Neural cell (in vitro differentiated cells): ENCODE measurements at regions not wholly inside any gene's neighbourhood (a gene's known extent, or its start where the extent isn't known, plus 50 kb on each side); places are given as distances from the start of the nearest gene placed in this dataset.

ENCODE experiments used
- CTCF ChIP-seq: fragments of 450-650 bp; IDR thresholded peaks from 2 replicates; pipeline ENCODE4 v1.5.1; 2014; ENCODE audit warnings: antibody characterized with exemption, mild to moderate bottlenecking, moderate library complexity; ENCODE audit not compliant: poor library complexity, severe bottlenecking
- EP300 ChIP-seq: fragments of 450-650 bp; conservative IDR thresholded peaks from 2 replicates; pipeline ENCODE4 v1.6.1; 2014; ENCODE audit warnings: antibody characterized with exemption, mild to moderate bottlenecking, moderate library complexity; ENCODE audit not compliant: poor library complexity, severe bottlenecking
- EZH2 ChIP-seq: fragments of 200-600, 300-800 bp; shearing (Covaris generic), sonication (generic); IDR thresholded peaks from 2 replicates; pipeline ENCODE4 v1.6.1; 2014; ENCODE audit warnings: antibody characterized with exemption, low read length, borderline replicate concordance, mild to moderate bottlenecking; ENCODE audit not compliant: insufficient read depth, poor library complexity, severe bottlenecking
- MXI1 ChIP-seq: fragments of 450-650 bp; conservative IDR thresholded peaks from 2 replicates; pipeline ENCODE4 v1.6.1; 2014; ENCODE audit warnings: antibody characterized with exemption, mild to moderate bottlenecking; ENCODE audit not compliant: poor library complexity, severe bottlenecking
- POLR2AphosphoS5 ChIP-seq: IDR thresholded peaks from 2 replicates; pipeline ENCODE4 v1.6.1; 2012
- RAD21 ChIP-seq: fragments of 450-650 bp; conservative IDR thresholded peaks from 2 replicates; pipeline ENCODE4 v1.6.1; 2014; ENCODE audit warnings: antibody characterized with exemption, mild to moderate bottlenecking, moderate library complexity
- REST ChIP-seq: IDR thresholded peaks from 2 replicates; pipeline ENCODE4 v1.6.1; 2012; ENCODE audit warnings: borderline replicate concordance
- SMC3 ChIP-seq: fragments of 450-650 bp; conservative IDR thresholded peaks from 2 replicates; pipeline ENCODE4 v1.6.1; 2014; ENCODE audit warnings: antibody characterized with exemption, mild to moderate bottlenecking, moderate library complexity; ENCODE audit not compliant: poor library complexity
- TAF1 ChIP-seq: IDR thresholded peaks from 2 replicates; pipeline ENCODE4 v1.6.1; 2012; ENCODE audit warnings: low read depth

GRCh38 chr4:141486375-141486997 lies 149.9 kb upstream of the IL15 start:
- TF ChIP-seq RAD21 (no peak), CTCF (no peak), EP300 (no peak), POLR2AphosphoS5 (no peak), EZH2 (no peak), REST (no peak), SMC3 (no peak), TAF1 (no peak), MXI1 (no peak)
